Activated CD4-positive, alpha-beta memory T cell treated with anti-CD3 and anti-CD28 coated beads, Interleukin-2, amount 10 ng/mL, durations not matched to agents 7 days and 5 days (primary cell): ENCODE measurements at regions not wholly inside any gene's neighbourhood (a gene's known extent, or its start where the extent isn't known, plus 50 kb on each side); places are given as distances from the start of the nearest gene placed in this dataset.

ENCODE experiments used
- CTCF ChIA-PET: fragments of 350-600 bp; sonication (Branson Sonifier 250); formaldehyde crosslinking; loops from one replicate; lab custom pipeline; 2021; ENCODE audit warnings: antibody characterized with exemption, inconsistent platforms; lab: Charles Lee
- POLR2A ChIA-PET: fragments of 350-600 bp; sonication (Branson Sonifier 250); formaldehyde crosslinking; loops from one replicate; lab custom pipeline; 2021; ENCODE audit warnings: antibody characterized with exemption; lab: Charles Lee
- DNase-seq: peaks from one replicate; pipeline ENCODE4 v3.0.0-alpha.2; 2020
- H3K27ac Mint-ChIP-seq: one replicate; pipeline ENCODE4 v1.8.0; 2021; ENCODE audit warnings: mild to moderate bottlenecking, mixed read lengths
- H3K27me3 Mint-ChIP-seq: one replicate; pipeline ENCODE4 v1.8.0; 2021; ENCODE audit warnings: mixed read lengths
- H3K36me3 Mint-ChIP-seq: one replicate; pipeline ENCODE4 v1.8.0; 2021; ENCODE audit warnings: low read depth, mixed read lengths
- H3K4me1 Mint-ChIP-seq: one replicate; pipeline ENCODE4 v1.8.0; 2021; ENCODE audit warnings: mixed read lengths
- H3K4me3 Mint-ChIP-seq: one replicate; pipeline ENCODE4 v1.8.0; 2021; ENCODE audit warnings: mild to moderate bottlenecking, mixed read lengths
- H3K9me3 Mint-ChIP-seq: one replicate; pipeline ENCODE4 v1.8.0; 2021; ENCODE audit warnings: mixed read lengths

DNA sequence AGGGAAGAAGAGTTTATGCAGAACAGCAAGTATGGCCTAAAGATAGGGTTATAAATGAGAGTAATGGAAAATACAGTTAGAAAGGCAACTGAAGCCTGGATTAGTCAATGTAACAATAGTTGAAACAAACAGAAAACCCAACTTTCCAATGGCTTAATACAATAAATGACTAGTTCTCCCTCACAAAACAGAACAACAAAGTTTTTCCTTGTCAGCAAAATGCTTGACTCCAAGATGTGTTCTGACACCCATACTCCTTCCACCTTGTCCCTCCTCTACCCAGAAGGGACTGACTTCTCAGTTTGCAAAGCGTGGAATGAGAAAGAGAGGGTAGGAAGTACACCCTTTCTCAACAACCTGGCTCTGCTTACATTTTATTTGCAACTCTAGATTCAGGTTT, 191.4 kb upstream of the OSR1 start:
- POLR2A ChIA-PET = no interaction called here
- H3K9me3 Mint-ChIP-seq = no peaks in the 10 kb centered on the region
- CTCF ChIA-PET = no interaction called here
- H3K4me3 Mint-ChIP-seq = no peak overlapping the region
- no peak for DNase-seq
- H3K27ac Mint-ChIP-seq = no peak overlapping the region
- no peaks in the 10 kb centered on the region for H3K27me3 Mint-ChIP-seq
- H3K36me3 Mint-ChIP-seq = no peaks in the 10 kb centered on the region
- H3K4me1 Mint-ChIP-seq = no peaks in the 10 kb centered on the region

DNA sequence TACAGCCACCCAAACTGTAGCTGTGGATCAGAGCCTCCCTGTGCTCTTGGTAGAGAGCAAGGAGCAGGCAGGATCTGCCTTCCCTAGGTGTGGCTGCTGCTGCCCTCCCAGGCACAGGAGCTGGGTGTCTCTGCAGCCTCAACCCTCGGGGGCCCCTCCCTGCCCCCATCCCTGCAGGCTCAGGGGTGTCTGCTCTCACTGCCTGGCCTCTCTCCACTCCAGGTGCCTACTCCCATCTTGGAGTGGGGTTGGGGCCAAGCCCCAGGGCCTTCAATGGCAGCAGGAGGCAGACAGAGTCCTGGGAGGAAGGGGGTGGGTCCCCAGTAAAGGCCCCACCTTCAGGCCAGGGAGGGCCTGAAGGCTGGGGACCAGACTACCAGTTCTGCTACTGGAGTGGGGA, 189.7 kb upstream of the OSR1 start:
- DNase-seq = no peak
- Mint-ChIP-seq H3K27ac (no peak overlapping the region), H3K4me1 (no peaks in the 10 kb centered on the region), H3K36me3 (no peaks in the 10 kb centered on the region), H3K4me3 (no peak overlapping the region), H3K27me3 (no peaks in the 10 kb centered on the region), H3K9me3 (no peaks in the 10 kb centered on the region)
- ChIA-PET CTCF (no interaction called here), POLR2A (no interaction called here)

GRCh38 chr2:19547321-19547720, 188.9 kb upstream of the OSR1 start:
- no peaks in the 10 kb centered on the region for H3K27me3 Mint-ChIP-seq
- no peaks in the 10 kb centered on the region for H3K4me1 Mint-ChIP-seq
- ChIA-PET CTCF (no interaction called here), POLR2A (no interaction called here)
- H3K9me3 Mint-ChIP-seq = no peaks in the 10 kb centered on the region
- no peak for DNase-seq
- H3K27ac Mint-ChIP-seq = no peak overlapping the region
- no peak overlapping the region for H3K4me3 Mint-ChIP-seq
- no peaks in the 10 kb centered on the region for H3K36me3 Mint-ChIP-seq

DNA sequence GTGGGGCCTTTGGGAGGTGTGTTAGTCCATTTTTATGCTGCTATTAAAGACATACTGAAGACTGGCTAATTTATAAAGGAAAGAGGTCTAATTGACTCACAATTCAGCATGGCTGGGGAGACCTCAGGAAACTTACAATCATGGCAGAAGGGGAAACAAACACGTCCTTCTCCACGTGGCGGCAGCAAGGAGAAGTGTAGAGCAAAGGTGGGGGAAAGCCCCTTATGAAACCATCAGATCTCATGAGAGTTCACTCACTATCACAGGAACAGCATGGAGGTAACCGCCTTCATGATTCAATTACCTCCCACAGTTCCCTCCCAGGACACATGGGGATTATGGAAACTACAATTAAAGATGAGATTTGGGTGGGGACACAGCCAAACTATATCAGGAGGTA, 187.1 kb upstream of the OSR1 start:
- Mint-ChIP-seq H3K27ac (no peak overlapping the region), H3K4me1 (no peaks in the 10 kb centered on the region), H3K36me3 (no peaks in the 10 kb centered on the region), H3K4me3 (no peak overlapping the region), H3K9me3 (no peaks in the 10 kb centered on the region), H3K27me3 (no peaks in the 10 kb centered on the region)
- DNase-seq = no peak
- ChIA-PET POLR2A (no interaction called here), CTCF (no interaction called here)

- H3K4me3 Mint-ChIP-seq = no peak overlapping the region
- no peaks in the 10 kb centered on the region for H3K9me3 Mint-ChIP-seq
- H3K4me1 Mint-ChIP-seq = no peaks in the 10 kb centered on the region
- no peaks in the 10 kb centered on the region for H3K36me3 Mint-ChIP-seq
- ChIA-PET CTCF (no interaction called here), POLR2A (no interaction called here)
- H3K27ac Mint-ChIP-seq = no peak overlapping the region
- no peaks in the 10 kb centered on the region for H3K27me3 Mint-ChIP-seq
- DNase-seq = no peak
Measured at GRCh38 chr2:19543663-19544383, 185.4 kb upstream of the OSR1 start.

DNA sequence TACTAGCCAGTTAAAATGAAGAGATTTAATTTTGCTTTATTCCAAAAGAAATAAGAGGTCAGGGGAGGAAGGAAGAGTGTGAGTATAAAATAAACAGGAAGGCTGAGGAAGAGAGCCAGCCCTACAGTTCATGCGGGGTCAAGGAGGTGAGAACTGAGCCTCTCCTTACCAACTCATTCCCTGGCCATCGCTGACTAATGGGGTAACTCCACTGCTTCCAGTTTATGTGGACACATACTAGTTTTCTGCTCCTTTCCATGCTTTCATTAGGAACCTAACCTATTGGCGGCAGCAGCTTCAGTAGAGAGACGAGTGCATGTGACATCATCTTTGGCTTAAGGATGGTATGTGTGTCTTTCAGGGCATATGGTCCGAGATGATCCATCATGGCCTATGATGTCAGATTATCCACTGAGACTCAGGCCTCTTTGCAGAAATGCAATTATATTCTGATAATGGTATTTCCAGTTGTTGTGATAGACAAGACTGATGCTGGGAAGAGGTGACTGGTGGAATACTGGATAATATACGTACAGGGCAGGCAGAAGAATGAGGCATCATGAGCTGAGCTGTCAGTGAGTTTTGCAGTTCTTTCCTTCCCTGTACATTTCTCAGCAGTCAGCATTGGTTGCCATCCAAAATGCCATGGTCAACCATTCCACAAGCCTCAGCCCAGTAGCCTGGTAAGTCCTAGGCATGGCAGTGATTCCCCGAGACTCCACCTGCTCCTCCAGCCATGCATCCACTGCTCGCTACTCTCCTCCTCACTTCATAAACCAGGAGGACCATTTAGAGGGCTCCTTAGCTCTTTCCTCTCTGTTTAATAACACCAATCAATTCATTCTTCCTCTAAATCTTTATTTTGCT, 184.6 kb upstream of the OSR1 start:
- H3K4me1 Mint-ChIP-seq = no peaks in the 10 kb centered on the region
- H3K9me3 Mint-ChIP-seq = no peaks in the 10 kb centered on the region
- no peaks in the 10 kb centered on the region for H3K36me3 Mint-ChIP-seq
- POLR2A ChIA-PET = no interaction called here
- H3K27me3 Mint-ChIP-seq = no peaks in the 10 kb centered on the region
- H3K27ac Mint-ChIP-seq = no peak overlapping the region
- no peak for DNase-seq
- no peak overlapping the region for H3K4me3 Mint-ChIP-seq
- CTCF ChIA-PET = no interaction called here

DNA sequence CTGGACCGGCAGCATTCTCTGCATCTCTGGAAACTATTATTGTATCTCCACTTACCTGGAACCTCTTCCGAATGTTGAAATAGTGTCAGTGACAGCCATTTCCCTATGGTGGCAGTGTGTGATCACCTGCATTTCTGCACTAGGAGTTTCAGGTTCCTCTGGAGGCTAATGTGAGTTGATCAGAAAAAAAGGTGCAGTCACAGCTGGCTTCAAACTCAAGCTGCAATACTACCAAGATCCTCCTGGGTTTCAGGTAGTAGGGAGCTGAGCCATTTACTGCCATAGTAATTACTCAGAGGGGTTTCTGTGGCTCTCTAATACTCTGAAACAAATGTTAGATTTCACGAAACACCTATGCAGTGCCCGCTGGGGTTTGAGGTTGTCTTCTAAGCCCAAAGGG, 183.5 kb upstream of the OSR1 start:
- POLR2A ChIA-PET = no interaction called here

GRCh38 chr2:19540739-19541525, 182.5 kb upstream of the OSR1 start:
- H3K36me3 Mint-ChIP-seq = no peaks in the 10 kb centered on the region
- no peak overlapping the region for H3K27ac Mint-ChIP-seq
- ChIA-PET POLR2A (no interaction called here), CTCF (no interaction called here)
- no peaks in the 10 kb centered on the region for H3K4me1 Mint-ChIP-seq
- no peak for DNase-seq
- H3K4me3 Mint-ChIP-seq = no peak overlapping the region
- H3K9me3 Mint-ChIP-seq = no peaks in the 10 kb centered on the region
- H3K27me3 Mint-ChIP-seq = no peaks in the 10 kb centered on the region

More for the DNA sequence above, 183.5 kb upstream of the OSR1 start:
- Mint-ChIP-seq H3K9me3 (no peaks in the 10 kb centered on the region), H3K27ac (no peak overlapping the region), H3K4me1 (no peaks in the 10 kb centered on the region), H3K4me3 (no peak overlapping the region), H3K27me3 (no peaks in the 10 kb centered on the region), H3K36me3 (no peaks in the 10 kb centered on the region)
- CTCF ChIA-PET = no interaction called here
- DNase-seq = no peak

- Mint-ChIP-seq H3K9me3 (no peaks in the 10 kb centered on the region), H3K4me1 (no peaks in the 10 kb centered on the region), H3K27me3 (peaks cover 2% of the 10 kb centered on the region), H3K4me3 (no peak overlapping the region), H3K27ac (no peak overlapping the region), H3K36me3 (no peaks in the 10 kb centered on the region)
- ChIA-PET POLR2A (no interaction called here), CTCF (no interaction called here)
- no peak for DNase-seq
Measured at GRCh38 chr2:19538411-19538963, 180.1 kb upstream of the OSR1 start.

DNA sequence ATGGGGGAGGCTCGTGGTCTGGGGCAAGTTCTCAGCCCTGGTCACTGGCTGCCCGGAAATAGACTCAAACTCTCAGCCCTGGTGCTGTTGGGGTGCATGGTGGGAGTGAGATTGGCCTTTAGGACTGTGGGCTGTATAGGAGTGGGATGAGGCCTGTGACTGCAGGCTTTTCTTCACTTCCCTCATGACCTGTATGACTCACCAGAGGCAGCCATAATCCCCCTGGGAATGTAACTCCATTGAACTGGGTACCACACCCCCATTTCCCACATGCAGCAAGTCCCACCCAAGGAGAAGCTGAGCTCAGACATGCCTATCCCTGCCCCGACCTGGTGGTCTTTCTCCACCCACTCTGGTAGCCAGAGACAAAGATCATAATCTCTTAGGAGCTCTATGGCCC, 177.7 kb upstream of the OSR1 start:
- Mint-ChIP-seq H3K27ac (no peak overlapping the region), H3K4me1 (no peaks in the 10 kb centered on the region), H3K27me3 (peaks cover 2% of the 10 kb centered on the region), H3K36me3 (no peaks in the 10 kb centered on the region), H3K4me3 (no peak overlapping the region), H3K9me3 (no peaks in the 10 kb centered on the region)
- no peak for DNase-seq
- ChIA-PET CTCF (no interaction called here), POLR2A (no interaction called here)

- no peaks in the 10 kb centered on the region for H3K9me3 Mint-ChIP-seq
- H3K27me3 Mint-ChIP-seq = peaks cover 2% of the 10 kb centered on the region
- no peak for DNase-seq
- no peaks in the 10 kb centered on the region for H3K4me1 Mint-ChIP-seq
- CTCF ChIA-PET = no interaction called here
- no peaks in the 10 kb centered on the region for H3K36me3 Mint-ChIP-seq
- POLR2A ChIA-PET = no interaction called here
- H3K4me3 Mint-ChIP-seq = no peak overlapping the region
- no peak overlapping the region for H3K27ac Mint-ChIP-seq
Measured at GRCh38 chr2:19532547-19533196, 174.2 kb upstream of the OSR1 start.

GRCh38 chr2:19529677-19530076, 171.3 kb upstream of the OSR1 start:
- H3K9me3 Mint-ChIP-seq = no peaks in the 10 kb centered on the region
- peaks cover 5% of the 10 kb centered on the region for H3K27me3 Mint-ChIP-seq
- CTCF ChIA-PET = no interaction called here
- H3K36me3 Mint-ChIP-seq = no peaks in the 10 kb centered on the region
- no peak overlapping the region for H3K27ac Mint-ChIP-seq
- DNase-seq = no peak
- H3K4me1 Mint-ChIP-seq = no peaks in the 10 kb centered on the region
- H3K4me3 Mint-ChIP-seq = no peak overlapping the region
- POLR2A ChIA-PET = no interaction called here

GRCh38 chr2:19527771-19528170, 169.3 kb upstream of the OSR1 start:
- DNase-seq = no peak
- no peaks in the 10 kb centered on the region for H3K9me3 Mint-ChIP-seq
- H3K4me3 Mint-ChIP-seq = no peak overlapping the region
- ChIA-PET POLR2A (no interaction called here), CTCF (no interaction called here)
- no peak overlapping the region for H3K27ac Mint-ChIP-seq
- no peaks in the 10 kb centered on the region for H3K36me3 Mint-ChIP-seq
- no peaks in the 10 kb centered on the region for H3K4me1 Mint-ChIP-seq
- peaks cover 3% of the 10 kb centered on the region for H3K27me3 Mint-ChIP-seq
